Activated T-cell treated with anti-CD3 and anti-CD28 coated beads, Interleukin-2, amount 50 U/mL, for 4 hours (primary cell): ENCODE measurements at regions not wholly inside any gene's neighbourhood (a gene's known extent, or its start where the extent isn't known, plus 50 kb on each side); places are given as distances from the start of the nearest gene placed in this dataset.

ENCODE experiments used
- ATAC-seq, 2 donors: fragments of 200-7000 bp; cut with Tn5 transposase; one replicate each; pipeline ENCODE4 v1.10.0; 2021
- DNase-seq: peaks from one replicate; pipeline ENCODE4 v3.0.0-alpha.2; 2020
- H3K27me3 Mint-ChIP-seq: one replicate; pipeline ENCODE4 v1.8.0; 2021; ENCODE audit warnings: low read depth, mixed read lengths
- H3K36me3 Mint-ChIP-seq: one replicate; pipeline ENCODE4 v1.8.0; 2022; ENCODE audit warnings: mixed read lengths; ENCODE audit not compliant: insufficient read depth
- H3K4me1 Mint-ChIP-seq: one replicate; pipeline ENCODE4 v1.8.0; 2021; ENCODE audit warnings: low read depth, mixed read lengths
- H3K4me3 Mint-ChIP-seq: one replicate; pipeline ENCODE4 v1.8.0; 2021; ENCODE audit warnings: mild to moderate bottlenecking, moderate library complexity, mixed read lengths
- H3K9me3 Mint-ChIP-seq: one replicate; pipeline ENCODE4 v1.8.0; 2021; ENCODE audit warnings: mixed read lengths

DNA sequence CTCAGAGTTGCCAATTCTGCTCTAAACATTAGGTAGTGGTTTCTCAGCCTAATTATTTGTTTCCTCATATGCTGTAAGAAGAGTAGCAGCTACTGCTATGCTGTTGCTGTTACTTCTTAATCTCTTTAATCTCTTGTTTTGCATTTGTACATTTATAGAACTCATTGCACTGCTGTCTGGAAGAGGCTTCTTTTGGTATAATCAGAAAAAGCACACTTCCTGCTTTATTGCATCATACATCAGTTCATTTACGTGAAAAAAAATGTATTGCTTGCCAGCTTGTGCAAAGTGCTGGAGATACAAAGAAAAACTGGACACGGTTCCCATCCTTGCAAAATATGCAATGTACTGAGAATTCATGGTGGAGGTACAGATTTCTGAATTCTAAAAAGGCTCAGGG lies 332.0 kb downstream of the GRXCR1 start:
- no peak overlapping the region for H3K4me3 Mint-ChIP-seq
- DNase-seq (no peak), ATAC-seq (no peak)
- H3K36me3 Mint-ChIP-seq = no peaks in the 10 kb centered on the region
- H3K4me1 Mint-ChIP-seq = no peaks in the 10 kb centered on the region
- H3K9me3 Mint-ChIP-seq = peaks cover 7% of the 10 kb centered on the region
- no peaks in the 10 kb centered on the region for H3K27me3 Mint-ChIP-seq

DNA sequence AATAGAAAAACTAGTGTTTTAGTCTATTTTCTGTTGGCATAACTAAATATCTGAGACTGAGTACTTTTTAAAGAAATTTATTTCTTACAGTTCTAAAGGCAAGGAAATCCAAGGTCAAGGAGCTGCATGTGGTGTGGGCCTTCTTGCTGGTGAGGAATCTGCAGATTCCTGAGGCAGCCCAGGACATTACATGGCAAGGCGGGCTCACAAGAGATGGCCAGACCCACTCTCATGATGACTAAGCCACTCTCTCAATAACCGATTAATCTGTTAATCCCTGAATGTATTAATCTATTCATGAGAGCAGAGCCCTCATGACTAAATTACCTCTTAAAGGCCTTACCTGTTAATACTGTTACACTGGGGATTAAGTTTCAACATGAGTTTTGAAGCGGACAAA lies 340.8 kb downstream of the GRXCR1 start:
- ATAC-seq (no peak), DNase-seq (no peak)
- Mint-ChIP-seq H3K4me3 (no peak overlapping the region), H3K36me3 (no peaks in the 10 kb centered on the region), H3K4me1 (no peaks in the 10 kb centered on the region), H3K9me3 (peaks cover 3% of the 10 kb centered on the region), H3K27me3 (no peaks in the 10 kb centered on the region)

DNA sequence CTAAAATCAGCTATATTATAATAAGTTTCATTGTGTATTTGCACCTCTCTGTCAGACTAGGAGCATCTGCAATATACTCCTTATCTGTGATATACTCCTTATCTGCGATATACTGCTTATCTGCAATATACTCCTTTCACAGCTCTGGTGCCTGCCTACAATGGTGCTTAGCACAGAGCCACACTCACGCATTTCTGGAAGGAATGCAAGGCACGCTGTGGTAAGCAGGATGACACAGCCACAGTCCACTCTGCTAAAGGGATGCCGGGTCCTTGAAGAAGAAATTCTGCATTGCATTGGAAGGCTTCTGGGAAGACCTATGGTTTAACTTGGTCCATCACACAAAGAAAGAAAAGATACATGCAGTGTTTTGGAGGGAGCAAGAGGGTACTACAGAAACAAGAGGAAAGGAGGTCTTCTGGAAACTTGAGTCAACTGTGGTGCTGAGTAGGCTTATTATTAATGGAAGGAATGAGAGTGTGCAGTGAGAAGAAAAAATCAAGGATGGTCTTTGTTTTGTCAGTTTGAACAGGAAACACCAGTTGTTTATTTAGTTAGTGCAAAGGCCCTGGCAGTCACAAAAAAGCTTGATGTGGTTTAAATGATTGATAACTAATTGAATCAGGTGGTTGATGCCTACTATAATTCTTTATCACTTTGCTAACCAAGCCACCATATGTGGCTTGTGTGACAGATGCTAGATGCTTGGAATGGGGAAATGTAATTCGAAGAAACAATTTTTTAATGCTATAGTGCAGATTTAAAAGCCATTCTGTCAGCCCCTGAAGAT lies 342.3 kb downstream of the GRXCR1 start:
- no peak for ATAC-seq
- Mint-ChIP-seq H3K9me3 (peaks cover 7% of the 10 kb centered on the region), H3K4me3 (no peak overlapping the region), H3K27me3 (no peaks in the 10 kb centered on the region), H3K36me3 (no peaks in the 10 kb centered on the region), H3K4me1 (no peaks in the 10 kb centered on the region)
- no peak for DNase-seq

DNA sequence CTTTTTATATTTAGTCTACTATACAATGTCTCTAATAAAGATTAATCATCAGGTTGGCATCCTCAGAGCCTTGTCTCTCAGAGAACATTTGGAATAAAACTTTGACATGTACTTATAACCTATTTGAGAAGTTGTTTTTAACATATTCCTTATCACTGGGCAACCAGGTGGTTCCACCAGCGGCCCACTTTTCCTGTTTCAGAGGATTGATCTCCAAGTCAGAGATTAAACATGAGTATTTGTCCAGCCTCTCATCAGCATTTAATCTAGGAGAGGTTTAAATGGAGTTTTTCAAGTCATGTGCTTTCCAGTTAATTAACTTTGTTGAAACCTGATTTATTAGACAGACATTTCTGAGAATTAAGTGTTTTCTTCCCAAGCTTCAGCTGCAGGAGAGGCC lies 345.5 kb downstream of the GRXCR1 start:
- no peaks in the 10 kb centered on the region for H3K36me3 Mint-ChIP-seq
- no peak for ATAC-seq
- H3K4me3 Mint-ChIP-seq = no peak overlapping the region
- DNase-seq = no peak
- no peaks in the 10 kb centered on the region for H3K4me1 Mint-ChIP-seq
- H3K27me3 Mint-ChIP-seq = no peaks in the 10 kb centered on the region
- H3K9me3 Mint-ChIP-seq = peaks cover 12% of the 10 kb centered on the region

DNA sequence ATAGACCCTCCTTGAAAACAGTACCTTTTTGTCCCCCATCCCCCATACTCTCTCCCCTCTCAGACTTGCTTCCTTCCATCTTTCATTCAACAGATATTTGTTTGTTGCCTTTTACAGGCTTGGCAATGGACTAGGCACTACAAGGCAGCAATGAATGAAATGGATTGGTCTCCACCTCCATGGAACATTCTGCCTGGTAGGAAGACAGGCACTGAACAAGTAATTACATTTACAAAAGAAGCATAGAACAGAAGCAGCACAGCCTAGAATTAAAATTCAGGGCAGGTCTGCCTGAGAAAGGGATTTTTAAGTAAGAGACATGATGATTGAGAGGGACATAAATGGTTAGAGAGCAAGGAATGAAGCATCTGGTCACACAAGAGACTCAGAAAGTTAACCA lies 346.1 kb downstream of the GRXCR1 start:
- Mint-ChIP-seq H3K4me3 (no peak overlapping the region), H3K9me3 (peaks cover 12% of the 10 kb centered on the region), H3K36me3 (no peaks in the 10 kb centered on the region), H3K4me1 (no peaks in the 10 kb centered on the region), H3K27me3 (no peaks in the 10 kb centered on the region)
- no peak for DNase-seq
- ATAC-seq = no peak

DNA sequence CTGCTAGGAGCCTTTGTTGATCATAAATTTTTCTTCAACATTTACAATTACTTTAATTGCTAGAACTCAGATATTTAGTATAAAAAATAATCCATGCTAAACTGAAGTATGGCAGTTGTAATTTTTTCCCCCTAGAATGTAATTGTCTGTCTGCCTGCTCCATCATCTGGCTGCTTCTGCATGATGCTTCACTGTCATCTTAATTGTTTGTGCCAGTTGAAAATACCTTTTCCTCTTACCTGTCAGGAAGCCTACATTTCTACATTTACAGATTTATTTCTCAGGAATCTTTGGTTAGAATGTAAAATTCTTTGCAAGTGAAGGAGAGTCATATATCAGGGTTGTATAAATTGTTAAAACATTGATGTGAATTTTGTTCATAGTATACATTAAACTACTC lies 348.6 kb downstream of the GRXCR1 start:
- no peaks in the 10 kb centered on the region for H3K4me1 Mint-ChIP-seq
- ATAC-seq = no peak
- no peaks in the 10 kb centered on the region for H3K27me3 Mint-ChIP-seq
- no peak overlapping the region for H3K4me3 Mint-ChIP-seq
- DNase-seq = no peak
- peaks cover 13% of the 10 kb centered on the region for H3K9me3 Mint-ChIP-seq
- H3K36me3 Mint-ChIP-seq = no peaks in the 10 kb centered on the region

DNA sequence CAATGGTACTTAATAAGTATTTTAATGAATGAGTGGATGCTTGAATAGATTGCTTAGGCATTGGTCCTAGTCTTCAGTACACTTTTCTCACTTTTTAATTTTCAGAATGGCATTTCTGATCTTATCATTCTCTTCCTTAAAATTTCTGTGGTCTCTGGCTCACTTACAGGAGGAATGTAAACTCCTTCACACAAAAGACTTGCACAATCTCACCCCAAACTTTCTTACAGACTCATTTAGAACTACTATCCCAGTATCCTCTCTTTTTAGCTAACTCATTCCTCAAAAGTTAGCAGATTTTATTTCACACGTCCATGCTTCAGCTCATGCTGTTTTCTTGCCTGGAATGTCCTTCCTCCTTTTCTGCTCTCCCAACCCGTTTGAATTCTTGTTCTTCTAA lies 350.1 kb downstream of the GRXCR1 start:
- no peaks in the 10 kb centered on the region for H3K27me3 Mint-ChIP-seq
- DNase-seq (no peak), ATAC-seq (no peak)
- H3K4me3 Mint-ChIP-seq = no peak overlapping the region
- H3K9me3 Mint-ChIP-seq = peaks cover 16% of the 10 kb centered on the region
- H3K4me1 Mint-ChIP-seq = no peaks in the 10 kb centered on the region
- no peaks in the 10 kb centered on the region for H3K36me3 Mint-ChIP-seq

DNA sequence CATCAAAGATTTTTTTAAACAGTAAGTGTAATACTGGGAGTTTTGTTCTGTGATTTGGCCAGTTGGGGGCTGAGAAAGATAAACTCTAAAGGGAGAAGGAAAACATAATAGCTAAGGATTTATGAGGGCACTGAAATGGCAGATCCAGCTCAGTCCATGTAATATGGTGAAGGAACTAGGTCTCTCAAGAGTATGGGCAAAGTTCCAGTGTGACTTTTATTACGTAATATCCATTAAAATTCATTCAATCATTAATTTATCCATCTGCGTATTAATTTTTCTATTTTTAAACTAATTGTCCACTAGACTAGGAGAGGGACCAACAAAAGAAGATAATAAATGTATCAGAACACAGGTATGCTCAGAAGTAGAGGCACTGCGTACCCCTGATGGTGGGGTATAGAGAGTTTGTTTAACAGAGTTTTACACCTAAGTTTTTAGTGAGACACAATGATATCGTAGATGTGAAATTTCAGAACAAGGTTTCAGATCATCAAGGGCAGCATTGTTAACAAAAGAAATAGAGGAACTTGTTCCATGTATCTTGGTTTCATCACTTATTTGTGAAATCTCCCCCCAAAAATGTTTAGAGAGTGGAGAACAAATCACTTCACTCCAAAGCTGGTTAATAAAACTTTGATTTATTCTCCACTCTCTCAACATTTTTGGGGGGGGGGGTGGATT lies 351.1 kb downstream of the GRXCR1 start:
- Mint-ChIP-seq H3K27me3 (no peaks in the 10 kb centered on the region), H3K4me1 (no peaks in the 10 kb centered on the region), H3K9me3 (peaks cover 16% of the 10 kb centered on the region), H3K36me3 (no peaks in the 10 kb centered on the region), H3K4me3 (no peak overlapping the region)
- ATAC-seq = no peak
- DNase-seq = no peak

DNA sequence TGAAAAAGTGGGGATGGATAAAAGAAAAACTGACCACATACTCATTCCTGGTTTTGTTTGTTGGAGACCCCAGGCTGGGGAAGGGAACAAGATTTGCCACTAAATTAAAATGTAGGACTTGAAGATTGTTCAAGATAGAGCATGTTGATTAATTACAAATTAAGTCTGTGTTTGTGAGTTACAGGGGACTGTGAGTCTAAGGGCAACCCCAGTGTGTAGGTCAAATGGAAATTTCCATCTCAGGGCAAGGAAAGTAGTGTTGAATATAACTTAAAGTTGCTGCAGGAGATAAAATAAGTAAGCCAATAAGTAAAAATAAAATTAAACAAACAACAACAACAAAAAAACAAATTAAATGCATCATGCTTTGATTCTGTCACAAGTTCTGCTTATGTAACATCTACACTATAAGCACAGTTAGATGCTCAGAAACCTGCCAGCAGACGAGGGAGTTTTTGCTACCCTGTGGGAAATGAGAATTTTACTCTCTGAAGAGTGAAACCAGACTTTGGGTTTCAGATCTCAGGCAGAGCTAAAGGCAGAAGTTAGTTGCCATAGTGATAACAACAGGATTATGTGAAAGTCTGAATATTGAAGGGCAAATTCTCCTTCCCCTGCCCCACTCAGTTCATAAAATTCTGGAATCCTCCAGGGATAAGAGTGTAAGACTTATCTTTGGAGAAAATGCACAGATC lies 352.3 kb downstream of the GRXCR1 start:
- no peaks in the 10 kb centered on the region for H3K4me1 Mint-ChIP-seq
- H3K4me3 Mint-ChIP-seq = no peak overlapping the region
- H3K27me3 Mint-ChIP-seq = no peaks in the 10 kb centered on the region
- peaks cover 12% of the 10 kb centered on the region for H3K9me3 Mint-ChIP-seq
- no peaks in the 10 kb centered on the region for H3K36me3 Mint-ChIP-seq
- ATAC-seq (no peak), DNase-seq (no peak)

DNA sequence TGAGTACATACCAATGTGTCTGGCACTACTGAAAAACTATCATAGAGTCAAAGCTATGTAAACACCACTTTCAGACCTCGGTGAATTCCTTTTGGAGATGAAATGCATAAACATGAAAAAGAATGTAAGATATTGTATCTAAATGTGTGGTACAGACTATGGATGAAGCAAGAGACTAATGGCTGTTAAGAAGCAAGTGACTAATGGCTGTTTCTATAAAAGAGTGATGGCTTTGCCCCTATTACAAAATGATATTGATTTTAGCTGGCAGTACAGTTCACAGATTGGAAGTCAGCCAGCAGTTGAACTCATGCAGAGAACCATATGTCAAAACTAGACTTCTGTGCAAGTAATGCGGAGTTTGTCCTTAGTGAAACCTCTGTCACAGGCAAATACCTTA lies 359.3 kb downstream of the GRXCR1 start:
- no peaks in the 10 kb centered on the region for H3K4me1 Mint-ChIP-seq
- no peaks in the 10 kb centered on the region for H3K36me3 Mint-ChIP-seq
- H3K27me3 Mint-ChIP-seq = no peaks in the 10 kb centered on the region
- ATAC-seq = no peak
- H3K4me3 Mint-ChIP-seq = no peak overlapping the region
- H3K9me3 Mint-ChIP-seq = peaks cover 10% of the 10 kb centered on the region
- no peak for DNase-seq

DNA sequence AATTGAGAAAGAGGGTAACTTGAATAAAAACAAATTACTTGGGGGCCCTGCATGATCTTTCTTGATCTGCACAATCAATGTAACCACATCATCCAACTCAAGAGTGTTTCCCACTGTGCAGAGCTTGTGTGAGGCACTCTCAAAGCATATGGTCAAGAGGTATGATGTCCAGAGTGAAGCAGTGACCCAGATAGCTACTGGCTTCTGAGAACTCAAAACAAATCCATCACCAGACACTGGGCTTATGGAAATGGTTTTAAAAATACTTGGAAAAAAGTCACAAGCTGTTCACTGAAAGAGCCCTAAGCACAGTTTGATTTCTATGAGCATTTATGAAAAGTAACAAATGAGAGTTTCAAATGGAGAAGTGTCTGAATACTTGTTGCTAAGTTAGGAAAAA lies 361.0 kb downstream of the GRXCR1 start:
- ATAC-seq = no peak
- Mint-ChIP-seq H3K4me3 (no peak overlapping the region), H3K9me3 (peaks cover 10% of the 10 kb centered on the region), H3K36me3 (no peaks in the 10 kb centered on the region), H3K4me1 (no peaks in the 10 kb centered on the region), H3K27me3 (no peaks in the 10 kb centered on the region)
- no peak for DNase-seq

DNA sequence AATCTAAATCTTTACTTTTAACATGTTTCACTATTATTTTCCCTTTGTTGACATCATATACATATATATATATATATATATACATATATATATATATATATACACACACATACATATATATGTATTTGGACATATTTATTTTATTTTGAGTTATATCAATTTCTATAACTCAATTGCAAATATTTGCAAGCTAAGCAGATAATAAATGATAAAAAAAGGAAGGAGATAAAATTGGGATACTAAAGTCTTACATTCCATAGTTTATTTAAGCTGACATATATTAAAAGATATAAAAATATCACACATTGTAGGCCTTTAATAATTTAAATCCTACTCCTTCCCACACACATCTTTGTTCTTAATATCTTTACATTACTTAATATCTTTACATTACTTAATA lies 372.2 kb downstream of the GRXCR1 start:
- Mint-ChIP-seq H3K4me1 (no peaks in the 10 kb centered on the region), H3K36me3 (no peaks in the 10 kb centered on the region), H3K27me3 (no peaks in the 10 kb centered on the region), H3K9me3 (peaks cover 14% of the 10 kb centered on the region), H3K4me3 (no peak overlapping the region)
- ATAC-seq (no peak), DNase-seq (no peak)

DNA sequence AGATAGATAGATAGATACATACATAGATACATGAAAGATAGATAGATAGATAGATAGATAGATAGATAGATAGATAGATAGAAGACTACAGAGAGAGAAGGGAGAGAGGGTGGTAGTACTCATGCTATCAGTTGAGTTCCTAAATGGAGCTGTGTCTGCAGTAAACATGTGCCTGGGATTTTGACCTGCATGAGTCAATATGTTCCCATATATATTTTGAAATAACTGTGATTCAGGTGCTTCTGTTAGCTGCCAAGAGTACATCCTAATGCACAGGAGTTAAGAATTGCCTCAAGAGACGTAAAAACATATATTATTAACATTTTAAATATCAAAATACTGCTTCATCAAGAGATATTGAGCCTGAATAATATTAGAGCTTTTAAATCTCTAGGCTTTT lies 379.4 kb downstream of the GRXCR1 start:
- H3K27me3 Mint-ChIP-seq = no peaks in the 10 kb centered on the region
- no peak overlapping the region for H3K4me3 Mint-ChIP-seq
- no peak for DNase-seq
- no peak for ATAC-seq
- no peaks in the 10 kb centered on the region for H3K36me3 Mint-ChIP-seq
- peaks cover 9% of the 10 kb centered on the region for H3K9me3 Mint-ChIP-seq
- no peaks in the 10 kb centered on the region for H3K4me1 Mint-ChIP-seq

DNA sequence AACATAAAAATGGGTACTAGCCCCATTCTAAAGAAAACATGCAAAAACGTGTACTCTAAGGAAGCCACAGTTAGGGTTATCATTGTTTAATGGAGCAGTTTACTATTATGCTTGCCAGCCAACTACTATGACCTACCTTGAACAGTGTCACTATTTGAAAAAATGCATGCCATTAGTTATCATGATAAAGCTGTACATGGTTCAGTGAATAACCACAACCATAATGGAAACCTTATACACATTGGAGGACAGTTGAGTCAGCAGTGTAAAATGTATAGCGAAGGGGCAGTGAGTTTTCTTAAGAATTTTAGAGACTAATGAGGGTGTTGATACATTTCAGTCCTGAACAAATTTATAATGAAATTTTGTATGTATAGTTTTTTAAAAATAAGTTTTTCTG lies 381.9 kb downstream of the GRXCR1 start:
- H3K9me3 Mint-ChIP-seq = peaks cover 9% of the 10 kb centered on the region
- H3K36me3 Mint-ChIP-seq = no peaks in the 10 kb centered on the region
- H3K4me3 Mint-ChIP-seq = no peak overlapping the region
- H3K4me1 Mint-ChIP-seq = no peaks in the 10 kb centered on the region
- no peaks in the 10 kb centered on the region for H3K27me3 Mint-ChIP-seq
- DNase-seq (no peak), ATAC-seq (no peak)

DNA sequence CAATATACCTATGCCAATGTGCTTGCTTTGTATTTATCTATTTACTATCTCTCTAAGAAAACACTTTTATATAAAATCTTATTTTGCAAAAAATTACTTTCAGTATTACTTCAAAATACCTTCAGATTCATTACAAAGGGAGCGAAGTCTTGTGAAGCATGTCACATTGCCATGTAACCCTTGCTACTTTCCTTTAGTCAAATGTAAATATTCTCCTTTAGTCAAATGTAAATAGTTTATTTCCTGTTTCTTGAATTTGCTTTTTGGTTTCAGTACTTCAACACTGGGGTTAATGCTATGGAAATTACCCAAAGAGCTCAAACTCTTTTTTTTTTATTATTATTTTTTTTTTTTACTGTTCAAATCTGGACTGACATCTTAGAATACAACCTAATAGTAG lies 383.3 kb downstream of the GRXCR1 start:
- Mint-ChIP-seq H3K9me3 (peaks cover 9% of the 10 kb centered on the region), H3K4me3 (no peak overlapping the region), H3K4me1 (no peaks in the 10 kb centered on the region), H3K36me3 (no peaks in the 10 kb centered on the region), H3K27me3 (no peaks in the 10 kb centered on the region)
- DNase-seq = no peak
- no peak for ATAC-seq
